Inflammatory macrophage treated with lipopolysaccharide for 4 hours (primary cell): ENCODE measurements at regions not wholly inside any gene's neighbourhood (a gene's known extent, or its start where the extent isn't known, plus 50 kb on each side); places are given as distances from the start of the nearest gene placed in this dataset.
"Not testable (repeated sequence)": the region's sequence is repeated elsewhere in the genome, so short reads cannot be mapped to it uniquely, and the experiment has no call there.

Experiments used
- DNase-seq: peaks from one replicate; pipeline ENCODE4 v3.0.0-alpha.2; 2020

GRCh38 chr21:9572782-9573181 is 948.6 kb upstream of the TPTE start:
- not testable (repeated sequence) for DNase-seq

GRCh38 chr21:9573528-9573927 is 947.9 kb upstream of the TPTE start:
- DNase-seq: not testable (repeated sequence)

GRCh38 chr21:9579275-9579674 is 942.1 kb upstream of the TPTE start:
- not testable (repeated sequence) for DNase-seq

- not testable (repeated sequence) for DNase-seq
These were observed 933.4 kb upstream of the TPTE start for GRCh38 chr21:9587941-9588340.

- DNase-seq: not testable (repeated sequence)
These were observed 928.8 kb upstream of the TPTE start for GRCh38 chr21:9592591-9592990.

- not testable (repeated sequence) for DNase-seq
These were observed 927.7 kb upstream of the TPTE start for GRCh38 chr21:9593646-9594045.

- not testable (repeated sequence) for DNase-seq
These were observed 907.4 kb upstream of the TPTE start for GRCh38 chr21:9614011-9614410.

GRCh38 chr21:9621121-9621793 is 900.1 kb upstream of the TPTE start:
- not testable (repeated sequence) for DNase-seq

GRCh38 chr21:9628051-9628450 is 893.3 kb upstream of the TPTE start:
- DNase-seq: not testable (repeated sequence)

GRCh38 chr21:9647409-9647808 is 874.0 kb upstream of the TPTE start:
- DNase-seq: not testable (repeated sequence)

- DNase-seq: not testable (repeated sequence)
These were observed 873.1 kb upstream of the TPTE start for GRCh38 chr21:9648331-9648730.

GRCh38 chr21:9648947-9649720 is 872.2 kb upstream of the TPTE start:
- DNase-seq: not testable (repeated sequence)

GRCh38 chr21:9652819-9653218 is 868.6 kb upstream of the TPTE start:
- DNase-seq: not testable (repeated sequence)

GRCh38 chr21:9655221-9655620 is 866.2 kb upstream of the TPTE start:
- not testable (repeated sequence) for DNase-seq

GRCh38 chr21:9656455-9656854 is 864.9 kb upstream of the TPTE start:
- not testable (repeated sequence) for DNase-seq

GRCh38 chr21:9657779-9658178 is 863.6 kb upstream of the TPTE start:
- DNase-seq: not testable (repeated sequence)

GRCh38 chr21:9659877-9660276 is 861.5 kb upstream of the TPTE start:
- DNase-seq: not testable (repeated sequence)

- not testable (repeated sequence) for DNase-seq
These were observed 857.3 kb upstream of the TPTE start for GRCh38 chr21:9663914-9664729.

- DNase-seq: not testable (repeated sequence)
These were observed 845.6 kb upstream of the TPTE start for GRCh38 chr21:9675811-9676210.

- DNase-seq: not testable (repeated sequence)
These were observed 842.4 kb upstream of the TPTE start for GRCh38 chr21:9679029-9679428.

GRCh38 chr21:9688945-9689344 is 832.4 kb upstream of the TPTE start:
- DNase-seq: not testable (repeated sequence)

- DNase-seq: not testable (repeated sequence)
These were observed 830.4 kb upstream of the TPTE start for GRCh38 chr21:9690981-9691380.

- DNase-seq: not testable (repeated sequence)
These were observed 825.6 kb upstream of the TPTE start for GRCh38 chr21:9695759-9696158.
